Testis (tissue), 2 donors: ENCODE measurements at regions not wholly inside any gene's neighbourhood (a gene's known extent, or its start where the extent isn't known, plus 50 kb on each side); places are given as distances from the start of the nearest gene placed in this dataset.

Experiments used
- CTCF ChIP-seq, 3 experiments: fragments of 450-650 bp in 2 of 3; fragments of 200-600 bp in 1 of 3; sonication (generic) in 1 of 3; IDR thresholded peaks; one replicate each; pipeline ENCODE4 v1.5.1; 2016 to 2019; ENCODE audit warnings: antibody characterized with exemption in 3 of 3, mild to moderate bottlenecking in 2 of 3, moderate library complexity in 1 of 3
- POLR2A ChIP-seq: fragments of 450-650 bp; IDR thresholded peaks from one replicate; pipeline ENCODE4 v1.6.1; 2017; ENCODE audit warnings: antibody characterized with exemption, mild to moderate bottlenecking, moderate library complexity

- TF ChIP-seq POLR2A (no peak), CTCF (IDR thresholded peaks at IDR 0.05) (no peak)
Observed at GRCh38 chr14:43260056-43260455, 1247.0 kb downstream of the FSCB start.
